HUDEP-2 (cell line): ENCODE measurements at regions not wholly inside any gene's neighbourhood (a gene's known extent, or its start where the extent isn't known, plus 50 kb on each side); places are given as distances from the start of the nearest gene placed in this dataset.

Experiments used
- DNase-seq, 76 experiments: peaks; one replicate each; lab custom pipeline; 2025; ENCODE audit not compliant: unreplicated experiment in 76 of 76; lab: John Stamatoyannopoulos, UW

DNA sequence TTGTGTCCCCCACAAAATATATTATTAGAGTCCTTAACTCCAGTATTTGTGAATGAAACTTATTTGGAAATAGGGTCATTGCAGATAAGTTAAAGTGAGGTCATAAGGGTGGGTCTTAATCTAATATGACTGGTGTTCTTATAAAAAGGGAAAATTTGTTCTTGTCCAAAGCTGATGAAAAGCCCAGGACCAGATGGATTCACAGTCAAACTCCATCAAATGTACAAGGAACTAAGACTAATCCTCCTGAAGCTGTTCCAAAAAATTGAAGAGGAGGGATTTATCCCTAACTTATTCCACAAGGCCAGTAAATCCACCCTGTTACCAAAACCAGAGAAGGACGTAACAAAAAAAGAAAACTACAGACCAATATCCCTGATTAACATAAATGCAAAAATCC is 56.4 kb upstream of the SLIT3 start:
- no peak for DNase-seq

DNA sequence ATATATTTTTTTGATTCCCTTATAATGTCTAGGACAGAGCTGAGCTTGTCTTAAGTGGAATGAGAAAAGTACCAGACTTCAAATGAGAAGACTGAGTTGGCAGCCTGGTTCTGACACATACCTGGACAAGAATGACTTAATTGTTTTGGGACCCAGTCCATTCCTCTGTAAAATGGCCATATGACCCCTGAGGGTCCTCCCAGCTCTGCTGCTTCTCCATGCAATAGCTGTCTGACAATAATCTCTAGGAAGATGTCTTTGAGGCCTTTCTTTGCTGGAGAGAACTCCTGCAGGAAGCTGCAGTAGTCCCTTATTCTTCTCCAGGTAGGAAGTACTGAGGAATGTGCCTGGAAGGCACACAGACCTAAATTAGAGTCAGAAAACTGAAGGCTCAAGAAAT is 55.9 kb upstream of the SLIT3 start:
- DNase-seq, result no peak

DNA sequence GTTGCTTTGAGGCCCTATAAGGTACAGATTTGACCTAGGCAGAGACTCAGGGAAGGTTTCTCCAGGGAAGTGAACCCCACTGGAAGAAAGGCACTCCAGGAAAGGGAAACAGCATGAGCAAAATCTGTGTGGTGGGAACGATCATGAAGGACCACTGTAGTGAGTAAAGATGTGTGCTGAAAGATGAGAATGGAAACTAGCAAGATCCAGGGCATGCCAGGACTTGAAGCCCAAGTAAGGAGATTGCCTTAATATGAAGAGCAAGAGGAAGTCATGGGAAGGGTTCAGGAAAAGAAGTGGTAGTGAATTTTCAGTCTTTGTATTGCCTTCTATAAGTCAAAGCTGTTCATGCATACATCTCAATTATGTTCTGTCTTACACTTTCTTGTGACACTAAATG is 55.2 kb upstream of the SLIT3 start:
- no peak for DNase-seq

DNA sequence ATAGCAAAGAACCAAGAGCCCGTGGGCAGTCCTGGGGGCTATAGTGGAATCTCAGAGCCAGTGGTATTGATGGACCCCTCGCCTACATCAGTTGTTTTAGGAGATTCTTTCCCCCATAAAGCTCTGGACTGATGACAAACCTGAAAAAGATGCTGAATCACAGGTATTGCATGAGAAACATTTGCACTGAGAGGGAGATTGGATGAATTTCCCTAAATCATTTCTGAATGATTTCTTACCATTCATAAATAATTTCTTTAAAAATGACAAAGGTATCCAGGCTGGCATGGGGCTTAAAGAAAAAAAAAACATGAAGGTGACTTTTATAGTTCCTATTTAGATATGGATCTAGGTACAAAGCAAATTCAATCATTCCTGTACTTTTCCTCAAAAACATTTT is 54.0 kb upstream of the SLIT3 start:
- no peak for DNase-seq

DNA sequence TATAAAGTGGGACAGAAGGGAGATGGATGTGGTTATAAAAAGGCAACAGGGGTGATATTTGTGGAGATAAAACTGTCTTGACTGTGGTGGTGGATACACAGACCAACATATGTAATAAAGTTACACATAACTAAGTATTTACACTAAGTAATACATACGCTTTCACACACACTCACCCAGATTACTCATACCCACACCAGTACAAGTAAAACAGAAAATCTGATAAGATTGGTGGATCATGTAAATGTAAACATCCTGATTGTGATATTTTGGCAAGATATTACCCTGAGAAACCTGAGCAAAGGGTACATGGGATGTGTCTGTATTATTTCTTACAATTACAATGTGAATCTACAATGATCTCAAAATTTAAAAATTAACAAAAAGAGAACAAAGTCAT is 53.3 kb upstream of the SLIT3 start:
- DNase-seq, result no peak

DNA sequence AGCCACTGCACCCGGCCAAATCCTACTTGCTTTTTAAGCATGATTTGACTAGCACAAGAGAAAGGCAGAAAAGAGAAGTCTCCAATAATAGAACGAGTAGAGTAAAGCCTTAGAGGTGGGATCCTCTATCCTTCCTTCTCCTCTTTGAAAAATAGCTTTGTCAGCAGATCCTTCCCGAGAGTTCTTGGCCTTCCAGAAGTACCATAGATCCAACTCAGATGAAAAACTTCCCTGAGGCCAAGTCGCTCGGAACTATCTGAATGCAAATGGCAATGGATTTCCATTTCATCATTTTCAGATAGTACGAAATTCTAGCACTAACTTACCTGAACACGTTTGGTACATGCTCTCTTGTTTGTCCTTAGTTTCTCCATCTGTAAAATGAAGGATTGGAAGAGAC is 52.0 kb upstream of the SLIT3 start:
- no peak for DNase-seq

DNA sequence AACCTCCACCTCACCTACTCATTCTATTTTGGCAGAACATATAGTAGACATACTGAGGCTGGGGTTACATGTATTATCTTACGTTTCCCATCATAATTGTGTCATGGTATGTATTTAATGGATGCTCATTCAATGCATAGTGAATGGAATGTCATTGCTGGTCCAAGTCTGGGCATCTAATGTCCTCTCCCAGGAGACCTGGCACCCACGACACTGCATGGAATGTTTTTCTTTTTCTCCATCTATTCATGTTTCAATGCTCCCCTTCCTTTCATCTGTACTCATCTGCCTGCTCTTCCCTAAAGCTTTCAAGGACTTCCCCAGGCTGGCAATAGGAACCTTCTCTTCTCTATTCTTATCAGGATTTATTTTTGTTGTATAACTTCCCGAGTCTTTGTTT is 50.8 kb upstream of the SLIT3 start:
- DNase-seq, result no peak

DNA sequence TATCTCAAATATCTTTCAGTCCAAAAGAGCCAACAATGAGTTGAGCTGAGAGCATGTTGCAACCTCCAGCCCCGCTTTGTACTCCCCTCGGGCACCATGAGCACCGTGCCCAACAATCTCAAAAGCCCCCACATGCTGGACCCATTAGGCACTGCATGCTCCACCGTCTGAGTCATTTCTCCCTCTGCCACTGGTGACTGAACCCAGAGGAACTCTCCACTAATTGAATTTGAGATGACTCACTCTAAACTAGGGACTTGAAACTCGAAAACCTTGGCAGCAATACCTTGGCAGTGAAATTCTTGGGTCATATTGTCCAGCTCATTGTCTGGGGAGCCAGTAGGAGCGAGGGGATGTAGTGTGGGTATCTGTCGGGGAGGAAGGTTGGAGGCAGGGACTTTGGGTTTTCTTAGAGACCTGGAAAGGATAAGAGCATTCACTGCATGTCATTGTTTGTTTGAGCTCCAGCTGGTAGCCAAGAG is 49.9 kb upstream of the SLIT3 start:
- DNase-seq, result no peak
